IPS-NIHi7 (cell line): ENCODE measurements at regions not wholly inside any gene's neighbourhood (a gene's known extent, or its start where the extent isn't known, plus 50 kb on each side); places are given as distances from the start of the nearest gene placed in this dataset.
"Not testable (repeated sequence)": the region's sequence is repeated elsewhere in the genome, so short reads cannot be mapped to it uniquely, and the experiment has no call there.

ENCODE experiments used
- DNase-seq: peaks from one replicate; pipeline ENCODE4 v3.0.0; 2012; ENCODE audit warnings: mixed read lengths; ENCODE audit errors: extremely low spot score

- DNase-seq, result no peak
These were observed 640.3 kb downstream of the SLC6A15 start for GRCh38 chr12:84272324-84272723.

- peak; percentile 8 for DNase-seq
These were observed 642.0 kb downstream of the SLC6A15 start for GRCh38 chr12:84270470-84271140.

- no peak for DNase-seq
These were observed 664.7 kb downstream of the SLC6A15 start for GRCh38 chr12:84247931-84248330.

GRCh38 chr12:84243686-84244085 is 668.9 kb downstream of the SLC6A15 start:
- DNase-seq, result no peak

- no peak for DNase-seq
These were observed 689.8 kb downstream of the SLC6A15 start for GRCh38 chr12:84222841-84223240.

- DNase-seq, result no peak
These were observed 694.2 kb downstream of the SLC6A15 start for GRCh38 chr12:84218406-84218805.

GRCh38 chr12:84201976-84202375 is 710.6 kb downstream of the SLC6A15 start:
- DNase-seq, result no peak

GRCh38 chr12:84198294-84198946 is 714.2 kb downstream of the SLC6A15 start:
- DNase-seq, result no peak

GRCh38 chr12:84191779-84192178 is 720.8 kb downstream of the SLC6A15 start:
- no peak for DNase-seq

GRCh38 chr12:84186433-84186832 is 726.2 kb downstream of the SLC6A15 start:
- DNase-seq, result no peak

- no peak for DNase-seq
These were observed 729.0 kb downstream of the SLC6A15 start for GRCh38 chr12:84183576-84183975.

GRCh38 chr12:84174115-84174514 is 738.5 kb downstream of the SLC6A15 start:
- no peak for DNase-seq

GRCh38 chr12:84172823-84173424 is 739.7 kb downstream of the SLC6A15 start:
- no peak for DNase-seq

- DNase-seq, result no peak
These were observed 745.8 kb downstream of the SLC6A15 start for GRCh38 chr12:84166812-84167211.

GRCh38 chr12:84165998-84166571 is 746.5 kb downstream of the SLC6A15 start:
- DNase-seq, result no peak

- no peak for DNase-seq
These were observed 751.3 kb downstream of the SLC6A15 start for GRCh38 chr12:84161296-84161695.

- no peak for DNase-seq
These were observed 753.3 kb downstream of the SLC6A15 start for GRCh38 chr12:84159260-84159659.

- no peak for DNase-seq
These were observed 755.4 kb downstream of the SLC6A15 start for GRCh38 chr12:84157170-84157569.

GRCh38 chr12:84154991-84155930 is 757.3 kb downstream of the SLC6A15 start:
- not testable (repeated sequence) for DNase-seq

- DNase-seq, result not testable (repeated sequence)
These were observed 758.1 kb downstream of the SLC6A15 start for GRCh38 chr12:84154439-84154990.

GRCh38 chr12:84150201-84150600 is 762.4 kb downstream of the SLC6A15 start:
- DNase-seq, result no peak
